ENCODE measurements at regions not wholly inside any gene's neighbourhood (a gene's known extent, or its start where the extent isn't known, plus 50 kb on each side); places are given as distances from the start of the nearest gene placed in this dataset.
"Not testable (repeated sequence)": the region's sequence is repeated elsewhere in the genome, so short reads cannot be mapped to it uniquely, and the experiment has no call there.

- TF ChIP-seq CTCF (IDR thresholded peaks at IDR 0.05; ENCODE audit: low read length); EZH2phosphoT487 (IDR thresholded peaks at IDR 0.05; ENCODE audit: low read length); EZH2 (optimal IDR thresholded peaks at IDR 0.05; ENCODE audit: low read depth, low read length): not testable (repeated sequence)
Observed at GRCh38 chr4:115178687-115179086, 65.3 kb upstream of the NDST4 start.

Measured in MM.1S (cell line).